GM18511 (cell line): ENCODE measurements at regions not wholly inside any gene's neighbourhood (a gene's known extent, or its start where the extent isn't known, plus 50 kb on each side); places are given as distances from the start of the nearest gene placed in this dataset.
A peak's percentile ranks its signal among the peaks of the same experiment; 100 is the strongest.

Source experiments
- ATAC-seq: cut with Tn5 transposase; IDR thresholded peaks from one replicate; pipeline ENCODE4 v1.9.1; 2021; ENCODE audit warnings: mild to moderate bottlenecking, moderate library complexity; ENCODE audit not compliant: unreplicated experiment

GRCh38 chr22:19574247-19574646, 50.0 kb upstream of the CLDN5 start:
- ATAC-seq = no peak

GRCh38 chr22:19576460-19577421, 52.5 kb upstream of the CLDN5 start:
- peak; percentile 79 for ATAC-seq

GRCh38 chr22:19577422-19577966, 53.3 kb upstream of the CLDN5 start:
- no peak for ATAC-seq

GRCh38 chr22:19578180-19579004, 54.2 kb upstream of the CLDN5 start:
- no peak for ATAC-seq

DNA sequence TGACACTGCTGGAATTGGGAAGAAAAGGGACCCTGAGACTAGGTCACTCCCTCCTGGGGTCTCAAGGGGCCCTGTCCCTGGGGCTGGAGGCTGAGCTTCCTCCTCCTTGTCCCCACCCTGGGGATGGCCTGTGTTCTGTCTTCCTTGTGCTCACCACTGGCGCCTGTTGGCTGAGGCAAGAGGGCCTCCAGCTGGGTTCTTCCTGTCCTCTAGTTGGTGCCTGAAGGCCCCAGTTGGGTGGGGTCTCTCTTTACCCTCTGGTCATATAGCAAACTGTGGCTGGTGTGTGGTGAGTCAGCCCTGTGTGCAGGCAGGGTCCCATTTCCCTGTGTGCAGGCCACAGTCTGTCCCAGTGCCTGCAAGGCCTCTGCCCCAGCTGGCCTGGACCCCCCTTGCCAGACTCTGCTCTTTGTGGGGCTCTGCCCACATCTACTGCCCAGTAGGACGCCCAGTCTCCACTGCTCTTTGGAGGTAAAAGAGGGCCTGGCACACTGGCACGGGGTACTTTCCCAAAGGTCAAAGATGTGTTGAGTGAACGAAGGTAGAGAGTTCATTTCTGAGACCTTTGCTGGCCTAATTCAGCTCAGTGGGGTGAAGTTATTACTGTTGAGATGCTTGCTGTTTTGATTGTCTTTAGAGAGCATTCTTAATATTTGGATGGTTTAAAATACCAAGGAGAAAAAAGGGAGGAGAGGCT, 55.1 kb upstream of the CLDN5 start:
- no peak for ATAC-seq

DNA sequence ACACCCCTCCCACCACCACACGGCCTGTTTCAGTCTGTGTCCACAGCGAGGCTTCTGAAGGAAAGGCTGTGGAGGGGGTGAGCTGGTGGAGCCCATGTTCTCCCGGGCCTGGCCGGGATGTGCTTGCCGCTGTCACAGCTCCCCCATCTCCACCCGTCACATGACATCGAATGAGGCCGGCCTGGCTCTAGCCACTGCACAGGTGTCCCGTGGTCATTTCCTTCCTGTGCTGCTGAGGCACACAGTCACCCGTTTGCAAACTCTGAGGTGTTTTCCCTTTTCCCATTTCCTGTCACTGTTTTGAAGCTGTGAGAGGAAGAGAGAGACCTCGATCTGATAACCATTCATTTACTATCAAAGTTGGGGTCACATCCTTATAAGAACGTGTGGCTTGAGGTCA, 55.7 kb upstream of the CLDN5 start:
- ATAC-seq = no peak

GRCh38 chr22:19580291-19580890, 56.2 kb upstream of the CLDN5 start:
- no peak for ATAC-seq

DNA sequence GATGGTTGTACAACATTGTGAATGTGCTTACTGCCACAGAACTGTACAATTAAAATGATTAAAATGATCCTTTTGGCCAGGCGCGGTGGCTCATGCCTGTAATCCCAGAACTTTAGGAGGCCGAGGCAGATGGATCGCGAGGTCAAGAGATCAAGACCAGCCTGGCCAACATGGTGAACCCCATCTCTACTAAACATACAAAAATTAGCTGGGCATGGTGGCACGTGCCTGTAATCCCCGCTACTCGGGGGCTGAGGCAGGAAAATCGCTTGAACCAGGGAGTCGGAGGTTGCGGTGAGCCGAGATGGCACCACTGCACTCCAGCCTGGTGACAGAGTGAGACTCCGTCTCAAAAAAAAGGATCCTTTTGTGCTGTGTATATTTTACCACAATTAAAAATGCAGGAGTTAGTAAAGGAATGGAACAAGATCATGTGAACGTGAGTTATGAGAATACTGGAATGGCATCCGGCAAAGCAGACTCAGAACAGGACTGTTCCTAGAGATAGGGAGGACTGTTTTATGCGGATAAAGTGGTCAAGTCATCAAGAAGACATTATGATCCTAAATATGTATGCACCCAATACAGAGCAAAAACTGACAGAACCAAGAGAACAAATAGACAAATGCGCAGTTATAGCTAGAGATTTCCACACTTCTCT, 58.0 kb upstream of the CLDN5 start:
- ATAC-seq = no peak

DNA sequence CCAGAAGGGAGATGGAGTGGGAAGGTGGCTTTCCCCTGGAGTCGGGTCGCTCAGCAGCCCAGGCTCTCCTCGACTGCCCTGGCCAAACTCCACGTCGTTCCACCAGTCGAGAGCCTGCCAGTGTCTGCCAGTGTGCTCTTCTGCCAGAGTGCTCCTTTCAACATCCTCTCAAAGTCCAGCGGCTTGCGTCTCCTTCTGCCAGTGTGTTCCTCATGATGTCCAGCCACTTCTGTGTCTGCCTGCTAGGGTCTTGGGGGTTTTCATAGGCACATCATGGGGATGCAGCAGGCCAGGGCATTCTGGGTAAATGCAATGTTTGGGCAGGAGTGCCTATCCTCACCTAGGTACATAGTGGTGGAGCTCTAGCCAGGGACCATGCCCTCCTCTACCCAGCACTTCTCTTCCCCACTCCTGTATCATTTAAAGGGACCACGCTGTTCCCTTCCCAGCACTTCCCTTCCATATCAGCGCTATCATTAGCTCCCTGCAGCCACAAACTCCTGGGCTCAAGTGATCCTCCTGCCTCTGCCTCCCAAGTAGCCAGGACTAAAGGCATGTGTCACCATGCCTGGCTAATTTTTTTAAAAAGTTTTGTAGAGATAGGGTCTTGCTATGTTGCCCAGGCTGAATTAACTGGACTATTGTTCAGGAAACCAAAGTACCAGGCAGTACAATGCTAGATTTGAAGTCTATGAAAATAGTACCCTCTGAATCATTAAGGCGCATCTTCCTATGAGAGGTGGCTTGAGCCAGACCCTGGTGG, 62.9 kb upstream of the CLDN5 start:
- ATAC-seq = no peak

DNA sequence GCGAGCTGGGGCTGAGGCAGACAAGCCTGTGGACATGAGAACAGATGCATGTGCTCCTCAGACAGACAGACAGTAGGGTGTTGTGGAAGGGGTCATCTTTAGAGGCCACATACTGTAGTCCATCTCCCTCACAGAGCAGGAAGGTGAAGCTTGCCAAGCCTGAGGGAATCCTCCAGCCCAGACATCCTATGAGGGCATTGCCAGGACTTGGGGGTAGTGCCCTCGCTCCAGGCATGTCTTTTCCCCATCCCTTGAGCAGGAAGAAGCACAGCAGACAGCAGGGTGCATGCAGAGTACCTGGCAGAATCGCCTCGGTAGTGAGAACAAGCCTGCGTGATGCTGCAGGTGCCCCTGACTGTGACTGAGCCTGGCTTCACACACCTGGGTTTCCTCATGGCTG, 66.5 kb upstream of the CLDN5 start:
- no peak for ATAC-seq

GRCh38 chr22:19591568-19591967, 67.4 kb upstream of the CLDN5 start:
- ATAC-seq = no peak

DNA sequence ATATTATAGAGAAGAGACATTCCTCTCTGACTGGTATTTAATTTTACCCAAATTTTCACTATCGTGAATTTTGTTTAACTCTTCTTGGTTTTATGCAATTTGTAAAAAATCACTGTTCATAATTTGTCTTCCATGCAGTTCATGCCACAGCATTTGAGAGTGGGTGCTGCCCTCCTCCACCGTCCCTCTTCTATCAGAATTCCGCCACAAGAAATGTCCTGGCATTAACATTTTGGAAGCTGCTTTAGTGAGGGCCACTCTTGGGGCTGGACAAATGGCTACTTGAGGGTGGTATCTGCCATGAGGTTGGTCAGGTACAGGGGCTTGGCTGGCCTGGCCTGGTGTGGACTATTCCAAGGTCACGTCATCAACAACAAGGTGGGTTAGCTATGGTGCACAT, 68.3 kb upstream of the CLDN5 start:
- no peak for ATAC-seq

DNA sequence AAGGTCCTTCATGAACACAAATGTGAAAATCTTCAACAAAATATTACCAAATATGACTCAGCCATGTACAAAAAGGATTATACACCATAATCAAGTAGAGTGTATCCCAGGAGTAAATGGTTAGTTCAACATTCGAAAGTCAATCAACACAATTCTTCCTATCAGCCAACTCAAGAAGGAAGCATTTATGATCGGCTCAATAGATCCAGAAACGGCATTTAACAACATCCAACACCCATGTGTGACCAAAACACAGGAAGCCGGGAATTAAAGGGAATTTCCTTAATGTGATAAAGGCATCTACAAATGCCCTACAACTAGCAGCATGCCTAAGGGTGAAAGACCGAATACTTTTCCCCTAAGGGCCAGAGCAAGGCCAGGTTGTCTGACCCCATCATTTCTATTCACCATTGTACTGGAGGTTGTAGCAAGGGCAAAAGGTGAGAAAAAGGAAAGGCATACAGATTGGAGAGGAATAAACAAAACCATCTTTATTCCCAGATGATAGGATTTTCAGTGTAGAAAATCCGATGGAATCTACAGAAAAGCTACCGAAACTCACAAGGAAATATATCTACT, 69.9 kb upstream of the CLDN5 start:
- no peak for ATAC-seq

DNA sequence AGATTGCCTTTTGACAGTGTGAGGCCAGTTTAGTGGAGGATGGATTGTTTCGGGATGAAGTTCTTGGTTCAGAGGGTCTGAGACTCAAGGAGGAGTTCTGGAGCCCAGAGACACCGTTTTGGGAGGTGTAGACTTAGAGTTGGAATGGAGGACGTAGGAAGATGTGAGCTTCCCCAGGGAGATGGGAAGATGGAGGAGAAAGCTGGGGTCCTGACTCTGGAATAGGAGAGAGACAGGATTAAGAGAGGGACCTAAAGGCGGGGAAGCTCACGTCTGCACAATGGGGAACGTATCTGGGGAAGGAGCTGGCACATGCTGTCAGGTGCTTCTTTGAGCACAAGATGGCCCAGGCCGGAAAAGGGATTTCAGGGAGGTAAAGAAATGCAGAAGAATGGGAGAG, 71.3 kb upstream of the CLDN5 start:
- ATAC-seq = no peak

GRCh38 chr22:19596680-19597398, 72.6 kb upstream of the CLDN5 start:
- no peak for ATAC-seq

GRCh38 chr22:19597399-19597735, 73.2 kb upstream of the CLDN5 start:
- ATAC-seq = no peak

DNA sequence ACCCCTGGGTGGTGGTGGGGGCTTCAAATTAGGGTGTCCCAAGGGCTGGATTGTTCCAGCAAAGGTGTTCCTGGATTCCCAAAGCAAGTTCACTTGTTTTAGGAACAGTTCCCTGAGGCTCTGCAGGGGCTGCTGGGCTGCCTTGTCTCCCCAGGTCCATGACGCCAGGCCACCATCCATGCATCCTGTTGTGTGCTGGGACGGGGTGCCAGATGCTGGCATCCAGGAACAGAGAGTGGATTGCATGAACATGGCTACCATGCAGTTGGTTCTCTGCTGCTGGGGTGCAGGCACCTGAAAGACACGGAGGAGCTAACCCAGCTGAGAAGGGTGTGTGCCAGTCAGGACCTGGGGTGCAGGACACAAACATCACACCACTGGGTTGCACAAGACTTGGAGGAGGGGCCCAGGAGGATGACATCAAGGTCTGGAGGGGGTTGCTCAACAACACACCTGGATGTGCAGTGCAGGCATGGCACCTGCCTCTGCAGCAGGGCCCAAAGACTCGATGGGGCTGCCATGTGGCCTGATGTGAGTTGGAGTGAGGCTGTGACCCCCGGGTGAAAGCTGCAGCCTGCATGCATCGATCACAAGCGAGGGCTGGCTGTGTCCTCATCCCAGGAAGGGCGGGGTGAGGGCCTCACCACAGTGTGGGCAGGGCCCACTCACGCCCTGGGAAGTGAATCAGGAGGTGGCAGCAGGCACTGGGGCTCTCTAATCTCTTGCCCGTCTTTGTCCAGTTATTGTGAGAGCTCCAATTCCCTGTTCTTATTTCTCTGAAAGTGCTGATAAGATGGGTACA, 74.0 kb upstream of the CLDN5 start:
- ATAC-seq = no peak

GRCh38 chr22:19599004-19599403, 74.8 kb upstream of the CLDN5 start:
- no peak for ATAC-seq
